ENCODE measurements at regions not wholly inside any gene's neighbourhood (a gene's known extent, or its start where the extent isn't known, plus 50 kb on each side); places are given as distances from the start of the nearest gene placed in this dataset.

GRCh38 chr13:106772006-106772601 is 204.2 kb upstream of the ARGLU1 start:
- DNase-seq (ENCODE audit: low read depth): no peak
- no peak for TF ChIP-seq CTCF (IDR thresholded peaks at IDR 0.05; ENCODE audit: insufficient read depth, low read depth, low read length, missing control alignments)
- no peak overlapping the region for H3K4me3 ChIP-seq (ENCODE audit: low read length)

GRCh38 chr13:106768991-106769390 is 201.1 kb upstream of the ARGLU1 start:
- no peak overlapping the region for H3K4me3 ChIP-seq (ENCODE audit: low read length)
- DNase-seq (ENCODE audit: low read depth): no peak
- no peak for TF ChIP-seq CTCF (IDR thresholded peaks at IDR 0.05; ENCODE audit: insufficient read depth, low read depth, low read length, missing control alignments)

- H3K4me3 ChIP-seq (ENCODE audit: low read length): no peak overlapping the region
- no peak for DNase-seq (ENCODE audit: low read depth)
- TF ChIP-seq CTCF (IDR thresholded peaks at IDR 0.05; ENCODE audit: insufficient read depth, low read depth, low read length, missing control alignments): no peak
Observed at GRCh38 chr13:106762708-106763107, 194.8 kb upstream of the ARGLU1 start.

DNA sequence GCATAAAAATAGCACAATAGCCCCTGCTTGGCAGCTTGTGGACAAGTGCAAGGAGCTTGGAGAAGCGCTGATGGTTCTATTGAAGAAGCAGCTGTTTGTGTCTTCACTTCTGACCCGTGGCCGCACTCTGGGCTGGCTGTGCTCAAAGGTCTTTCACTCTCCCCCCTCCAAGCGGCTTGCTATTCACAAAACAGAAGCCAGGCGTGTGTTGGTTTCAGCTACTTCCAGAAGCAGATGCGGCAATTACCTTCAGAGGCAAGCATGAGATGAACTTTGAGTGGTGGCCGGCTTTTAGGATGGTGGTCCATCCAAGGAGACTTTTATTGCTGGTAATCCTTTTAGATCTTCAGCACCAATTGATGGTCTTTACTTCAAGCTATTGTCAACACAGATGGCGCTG is 188.5 kb upstream of the ARGLU1 start:
- no peak for DNase-seq (ENCODE audit: low read depth)
- no peak overlapping the region for H3K4me3 ChIP-seq (ENCODE audit: low read length)
- no peak for TF ChIP-seq CTCF (IDR thresholded peaks at IDR 0.05; ENCODE audit: insufficient read depth, low read depth, low read length, missing control alignments)

DNA sequence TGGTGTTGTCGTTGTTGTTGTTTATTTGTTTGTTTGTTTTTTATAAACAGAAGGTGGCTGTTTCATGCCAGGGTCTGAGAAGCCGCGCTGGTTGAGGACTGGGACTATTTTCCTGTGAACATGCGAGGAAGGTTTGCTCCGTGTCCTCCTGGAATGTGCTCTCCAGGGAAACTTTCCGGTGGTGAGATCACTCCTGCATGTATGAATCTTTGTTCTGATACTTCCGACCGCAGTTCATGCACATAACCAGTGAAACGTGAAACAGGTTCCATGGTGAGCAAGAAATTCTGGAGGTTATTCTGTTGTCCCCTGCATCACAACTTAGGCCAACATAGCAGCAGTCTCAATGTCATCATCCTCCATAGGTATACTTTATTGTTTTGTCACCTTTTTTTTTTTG is 187.6 kb upstream of the ARGLU1 start:
- H3K4me3 ChIP-seq (ENCODE audit: low read length): no peak overlapping the region
- no peak for DNase-seq (ENCODE audit: low read depth)
- TF ChIP-seq CTCF (IDR thresholded peaks at IDR 0.05; ENCODE audit: insufficient read depth, low read depth, low read length, missing control alignments): no peak

- no peak overlapping the region for H3K4me3 ChIP-seq (ENCODE audit: low read length)
- TF ChIP-seq CTCF (IDR thresholded peaks at IDR 0.05; ENCODE audit: insufficient read depth, low read depth, low read length, missing control alignments): no peak
- DNase-seq (ENCODE audit: low read depth): no peak
Observed at GRCh38 chr13:106753251-106753650, 185.3 kb upstream of the ARGLU1 start.

DNA sequence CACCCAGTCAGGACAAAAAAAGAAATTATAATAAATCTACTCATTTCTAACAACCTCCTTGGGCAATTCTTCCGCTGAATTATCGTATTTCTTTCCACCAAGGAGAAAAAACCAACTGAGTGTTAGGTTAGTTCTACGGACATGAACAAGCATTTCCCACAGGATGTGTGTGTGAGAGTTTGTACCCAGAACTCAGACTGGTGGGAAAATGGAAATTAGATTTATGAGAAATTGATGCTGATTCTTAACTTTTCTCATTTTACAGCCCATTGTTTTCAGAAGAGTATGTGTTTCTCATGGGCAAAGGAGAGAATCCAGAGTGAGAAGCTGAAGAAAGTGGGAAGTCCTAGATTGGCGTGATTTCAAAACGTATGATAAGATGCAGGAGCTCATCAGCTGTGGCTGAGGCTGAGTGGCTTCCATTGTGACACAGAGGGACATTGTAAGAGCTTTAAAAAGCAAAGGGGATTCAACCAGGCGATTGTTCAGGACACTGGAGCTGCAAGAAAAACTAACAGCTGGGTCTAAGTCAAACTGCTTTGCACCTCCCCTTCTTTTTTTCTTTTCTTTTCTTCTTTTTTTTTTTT is 184.7 kb upstream of the ARGLU1 start:
- H3K4me3 ChIP-seq (ENCODE audit: low read length): no peak overlapping the region
- TF ChIP-seq CTCF (IDR thresholded peaks at IDR 0.05; ENCODE audit: insufficient read depth, low read depth, low read length, missing control alignments): no peak
- DNase-seq (ENCODE audit: low read depth): no peak
